HUES6 (cell line): ENCODE measurements at regions not wholly inside any gene's neighbourhood (a gene's known extent, or its start where the extent isn't known, plus 50 kb on each side); places are given as distances from the start of the nearest gene placed in this dataset.

Experiments used
- H3K27ac ChIP-seq: 2 replicates; pipeline ENCODE4 v1.7.0; 2013; ENCODE audit warnings: low read depth, mild to moderate bottlenecking, low read length, inconsistent platforms
- H3K27me3 ChIP-seq: 2 replicates; pipeline ENCODE4 v1.6.1; 2013; ENCODE audit warnings: low read length; ENCODE audit not compliant: control insufficient read depth, insufficient read depth
- H3K36me3 ChIP-seq: 2 replicates; pipeline ENCODE4 v1.6.1; 2013; ENCODE audit warnings: low read length; ENCODE audit not compliant: control insufficient read depth, insufficient read depth
- H3K4me1 ChIP-seq: 2 replicates; pipeline ENCODE4 v1.6.1; 2013; ENCODE audit warnings: low read length; ENCODE audit not compliant: control insufficient read depth, insufficient read depth
- H3K4me3 ChIP-seq: 2 replicates; pipeline ENCODE4 v1.5.1; 2013; ENCODE audit warnings: low read depth, low read length
- H3K9ac ChIP-seq: one replicate; pipeline ENCODE4 v1.6.1; 2013; ENCODE audit warnings: mild to moderate bottlenecking, low read length
- H3K9me3 ChIP-seq: 2 replicates; pipeline ENCODE4 v1.6.1; 2013; ENCODE audit warnings: low read depth, low read length; ENCODE audit not compliant: control insufficient read depth, insufficient read depth

GRCh38 chr17:55632893-55633292, 89.8 kb downstream of the TMEM100 start:
- no peak overlapping the region for H3K27ac ChIP-seq
- no peaks in the 10 kb centered on the region for H3K27me3 ChIP-seq
- H3K4me3 ChIP-seq: no peak overlapping the region
- H3K9ac ChIP-seq: no peak overlapping the region
- no peaks in the 10 kb centered on the region for H3K36me3 ChIP-seq
- H3K9me3 ChIP-seq: no peaks in the 10 kb centered on the region
- H3K4me1 ChIP-seq: peaks cover 20% of the 10 kb centered on the region; the same call in 1 of the 2 replicates

GRCh38 chr17:55632236-55632635, 90.4 kb downstream of the TMEM100 start:
- peaks cover 20% of the 10 kb centered on the region; the same call in 1 of the 2 replicates for H3K4me1 ChIP-seq
- H3K9me3 ChIP-seq: no peaks in the 10 kb centered on the region
- no peaks in the 10 kb centered on the region for H3K36me3 ChIP-seq
- H3K9ac ChIP-seq: no peak overlapping the region
- H3K27ac ChIP-seq: no peak overlapping the region
- H3K4me3 ChIP-seq: no peak overlapping the region
- H3K27me3 ChIP-seq: no peaks in the 10 kb centered on the region

DNA sequence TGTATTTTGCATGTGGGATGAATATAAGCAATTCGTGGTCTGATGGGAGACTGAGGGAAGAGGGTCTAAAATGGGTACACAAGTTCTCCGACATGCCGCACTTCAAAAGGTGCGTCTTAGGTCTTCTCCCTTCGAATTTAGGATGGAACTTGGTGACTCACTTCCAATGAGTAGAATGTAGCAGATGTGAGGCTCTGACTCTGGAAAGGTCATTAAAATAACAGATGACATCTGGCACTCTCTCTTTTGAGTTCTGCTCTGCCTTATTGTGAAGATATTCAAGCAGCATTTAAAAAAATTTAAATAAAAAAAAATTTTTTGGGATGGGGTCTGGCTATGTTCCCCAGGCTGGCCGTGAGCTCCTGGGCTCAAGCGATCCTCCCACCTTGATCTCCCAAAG, 92.7 kb downstream of the TMEM100 start:
- H3K9ac ChIP-seq: no peak overlapping the region
- no peaks in the 10 kb centered on the region for H3K27me3 ChIP-seq
- no peaks in the 10 kb centered on the region for H3K36me3 ChIP-seq
- peaks cover 7% of the 10 kb centered on the region; the same call in 1 of the 2 replicates for H3K4me1 ChIP-seq
- H3K4me3 ChIP-seq: no peak overlapping the region
- no peak overlapping the region for H3K27ac ChIP-seq
- H3K9me3 ChIP-seq: no peaks in the 10 kb centered on the region

GRCh38 chr17:55625521-55625920, 97.1 kb downstream of the TMEM100 start:
- no peak overlapping the region for H3K4me3 ChIP-seq
- H3K9me3 ChIP-seq: no peaks in the 10 kb centered on the region
- no peaks in the 10 kb centered on the region for H3K27me3 ChIP-seq
- H3K36me3 ChIP-seq: no peaks in the 10 kb centered on the region
- no peak overlapping the region for H3K27ac ChIP-seq
- peaks cover 7% of the 10 kb centered on the region; the same call in 1 of the 2 replicates for H3K4me1 ChIP-seq
- no peak overlapping the region for H3K9ac ChIP-seq

- no peak overlapping the region for H3K27ac ChIP-seq
- H3K4me3 ChIP-seq: no peak overlapping the region
- no peaks in the 10 kb centered on the region for H3K36me3 ChIP-seq
- no peaks in the 10 kb centered on the region for H3K27me3 ChIP-seq
- no peak overlapping the region for H3K9ac ChIP-seq
- no peaks in the 10 kb centered on the region for H3K9me3 ChIP-seq
- peaks cover 2% of the 10 kb centered on the region; the same call in 1 of the 2 replicates for H3K4me1 ChIP-seq
Measured at GRCh38 chr17:55624772-55625433, 97.8 kb downstream of the TMEM100 start.

- Histone ChIP-seq H3K27ac (no peak overlapping the region), H3K4me3 (no peak overlapping the region), H3K9me3 (no peaks in the 10 kb centered on the region), H3K9ac (no peak overlapping the region), H3K27me3 (no peaks in the 10 kb centered on the region), H3K4me1 (no peaks in the 10 kb centered on the region), H3K36me3 (no peaks in the 10 kb centered on the region)
Measured at GRCh38 chr17:55622547-55622946, 100.1 kb downstream of the TMEM100 start.

DNA sequence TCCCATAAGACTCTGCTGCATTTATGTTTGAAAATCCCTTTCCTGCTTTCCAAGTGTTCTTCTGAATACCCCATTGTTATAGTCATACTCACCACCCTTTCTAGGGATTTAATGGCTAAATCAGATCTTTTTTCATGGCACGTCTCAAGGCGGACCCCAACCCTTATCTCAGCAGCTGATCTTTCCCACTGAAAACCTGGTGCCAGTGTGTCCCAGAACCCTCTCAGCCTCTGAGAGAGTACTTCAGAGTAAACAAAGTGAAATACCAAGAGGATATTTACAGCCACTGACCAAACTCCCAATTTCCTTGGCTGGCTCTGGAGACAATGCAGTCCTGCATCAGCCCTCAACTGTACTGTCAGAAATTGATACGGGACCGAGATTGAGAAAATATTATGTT, 101.7 kb downstream of the TMEM100 start:
- H3K27me3 ChIP-seq: no peaks in the 10 kb centered on the region
- no peak overlapping the region for H3K27ac ChIP-seq
- no peaks in the 10 kb centered on the region for H3K36me3 ChIP-seq
- H3K4me1 ChIP-seq: no peaks in the 10 kb centered on the region
- no peak overlapping the region for H3K9ac ChIP-seq
- no peak overlapping the region for H3K4me3 ChIP-seq
- no peaks in the 10 kb centered on the region for H3K9me3 ChIP-seq

DNA sequence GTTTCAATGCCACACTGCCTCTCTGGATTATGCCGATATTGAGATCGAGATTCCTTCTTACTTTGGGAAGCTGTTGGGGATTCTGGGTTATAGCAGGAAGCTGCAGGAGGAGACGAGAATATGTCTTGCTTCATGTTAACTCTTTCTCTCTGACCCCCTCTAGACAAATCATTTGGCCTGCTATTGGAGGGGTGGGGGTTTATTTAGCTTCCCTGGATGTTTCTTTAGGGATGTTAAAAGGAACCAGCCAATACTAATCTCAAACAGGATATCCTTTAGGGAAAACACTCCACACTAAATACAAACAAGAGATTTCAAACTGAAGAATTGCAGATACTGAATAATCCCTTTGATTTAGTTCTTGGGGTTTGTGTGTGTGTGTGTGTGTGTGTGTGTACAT, 102.6 kb downstream of the TMEM100 start:
- H3K4me1 ChIP-seq: no peaks in the 10 kb centered on the region
- H3K9me3 ChIP-seq: no peaks in the 10 kb centered on the region
- no peak overlapping the region for H3K9ac ChIP-seq
- no peaks in the 10 kb centered on the region for H3K36me3 ChIP-seq
- H3K27ac ChIP-seq: no peak overlapping the region
- no peak overlapping the region for H3K4me3 ChIP-seq
- no peaks in the 10 kb centered on the region for H3K27me3 ChIP-seq

- no peaks in the 10 kb centered on the region for H3K9me3 ChIP-seq
- no peaks in the 10 kb centered on the region for H3K27me3 ChIP-seq
- no peak overlapping the region for H3K27ac ChIP-seq
- no peaks in the 10 kb centered on the region for H3K4me1 ChIP-seq
- no peaks in the 10 kb centered on the region for H3K36me3 ChIP-seq
- no peak overlapping the region for H3K9ac ChIP-seq
- no peak overlapping the region for H3K4me3 ChIP-seq
Measured at GRCh38 chr17:55617441-55617840, 105.2 kb downstream of the TMEM100 start.

DNA sequence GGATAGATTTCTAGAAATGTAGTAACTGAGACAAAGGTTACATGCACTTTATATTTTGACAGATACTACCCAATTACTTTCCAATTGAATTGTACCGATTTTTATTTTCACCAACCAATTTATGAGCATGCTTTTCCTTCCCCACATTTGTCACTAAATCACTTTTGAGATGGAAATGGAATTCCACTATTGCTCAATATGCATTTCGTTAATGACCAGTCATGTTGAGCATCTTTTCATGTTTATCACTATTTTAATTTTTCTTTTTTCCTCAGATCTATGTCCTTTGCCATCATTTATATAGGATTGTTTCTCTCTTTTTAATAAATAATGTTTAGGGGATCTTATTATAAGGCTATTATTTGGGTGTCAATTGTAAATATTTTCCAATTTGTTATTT, 102.8 kb upstream of the SMIM36 start:
- no peaks in the 10 kb centered on the region for H3K9me3 ChIP-seq

DNA sequence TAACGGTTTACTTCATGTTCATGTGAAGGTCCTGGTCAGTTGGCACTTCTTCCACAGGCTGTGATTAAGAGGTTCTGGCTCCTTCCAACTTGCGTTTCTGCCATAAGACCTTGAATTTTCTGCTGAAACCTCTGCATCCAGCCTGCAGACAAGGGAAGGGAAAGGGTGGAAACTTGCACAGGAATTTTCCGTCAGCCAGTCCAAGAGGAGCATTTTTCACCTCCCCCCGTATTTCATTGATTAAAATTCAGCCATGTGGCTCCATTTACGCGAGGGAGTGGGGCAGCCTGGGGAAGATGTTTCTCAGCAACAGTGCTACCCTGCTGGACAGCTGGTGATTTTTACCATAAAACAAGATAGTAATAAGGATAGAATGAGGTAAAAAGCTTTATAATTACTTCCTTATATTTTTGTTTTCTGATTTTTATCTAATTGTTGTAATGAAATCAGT, 101.5 kb upstream of the SMIM36 start:
- Histone ChIP-seq H3K36me3 (no peaks in the 10 kb centered on the region), H3K27me3 (no peaks in the 10 kb centered on the region), H3K9ac (no peak overlapping the region), H3K27ac (no peak overlapping the region), H3K9me3 (no peaks in the 10 kb centered on the region), H3K4me3 (no peak overlapping the region), H3K4me1 (no peaks in the 10 kb centered on the region)

More for the DNA sequence above, 102.8 kb upstream of the SMIM36 start:
- Histone ChIP-seq H3K4me3 (no peak overlapping the region), H3K36me3 (no peaks in the 10 kb centered on the region), H3K9ac (no peak overlapping the region), H3K27me3 (no peaks in the 10 kb centered on the region), H3K4me1 (no peaks in the 10 kb centered on the region), H3K27ac (no peak overlapping the region)
